HCT116 (cell line): ENCODE measurements at regions not wholly inside any gene's neighbourhood (a gene's known extent, or its start where the extent isn't known, plus 50 kb on each side); places are given as distances from the start of the nearest gene placed in this dataset.

ENCODE experiments used
- ATAC-seq: fragments of 200-7000 bp; cut with Tn5 transposase; 2 replicates; pipeline ENCODE4 v1.9.1; 2020; ENCODE audit warnings: mild to moderate bottlenecking, moderate library complexity
- BruUV-seq: library from RNA; stranded (reverse); fragments of 400-500 nt; replicated peaks from 2 replicates; lab custom pipeline; 2021; lab: Mats Ljungman, UMichigan
- CTCF ChIA-PET: fragments of 300-600 bp; sonication (Branson Sonifier 250); formaldehyde crosslinking; loops from one replicate; lab custom pipeline; 2021; ENCODE audit warnings: antibody characterized with exemption; lab: Charles Lee
- POLR2A ChIA-PET: fragments of 300-600, 350-600 bp; sonication (Branson Sonifier 250); formaldehyde crosslinking; loops from one replicate; lab custom pipeline; 2021; ENCODE audit warnings: antibody characterized with exemption; lab: Charles Lee
- RAD21 ChIA-PET, 2 experiments: fragments of 300-600 bp; sonication (Branson Sonifier 250); formaldehyde crosslinking; loops; one replicate each; lab custom pipeline; 2023; ENCODE audit warnings: low total read pairs in 2 of 2; ENCODE audit not compliant: uncharacterized antibody in 2 of 2, unreplicated experiment in 2 of 2, low non-redundant PET in 1 of 2; lab: Charles Lee
- DNase-seq: peaks from one replicate; pipeline ENCODE4 v3.0.0-alpha.2; 2010; ENCODE audit warnings: low read depth, low spot score
- H2AFZ ChIP-seq: fragments of 200-600 bp; shearing (Covaris generic), sonication (generic); 2 replicates; pipeline ENCODE4 v1.6.1; 2017; ENCODE audit warnings: low read depth, mixed run types, mixed read lengths, antibody characterized with exemption, low read length; ENCODE audit not compliant: poor library complexity, severe bottlenecking
- H3K27ac ChIP-seq: 2 replicates; pipeline ENCODE4 v1.5.1; 2012; ENCODE audit warnings: low read depth, low read length
- H3K27me3 ChIP-seq: fragments of 200-600 bp; sonication (generic); 2 replicates; pipeline ENCODE4 v1.6.1; 2016; ENCODE audit warnings: mixed run types, low read length, mixed read lengths; ENCODE audit not compliant: insufficient read depth
- H3K36me3 ChIP-seq, 2 experiments: fragments of 200-500 bp in 1 of 2; fragments of 200-600 bp in 1 of 2; sonication (Bioruptor generic) in 1 of 2; sonication (generic) in 1 of 2; 2 replicates each; pipeline versions ENCODE4 v1.5.1 to v1.6.1; 2014 to 2016; ENCODE audit warnings: low read length in 2 of 2, inconsistent platforms in 1 of 2, mixed read lengths in 1 of 2, mixed run types in 1 of 2; ENCODE audit not compliant: insufficient read depth in 2 of 2, control insufficient read depth in 1 of 2
- H3K4me1 ChIP-seq, 2 experiments: fragments of 200-600 bp in 1 of 2; sonication (generic) in 1 of 2; 2 replicates each; pipeline versions ENCODE4 v1.5.1 to v1.6.1; 2012 to 2017; ENCODE audit warnings: low read length in 2 of 2, inconsistent platforms in 1 of 2, mild to moderate bottlenecking in 1 of 2, mixed read lengths in 1 of 2, mixed run types in 1 of 2, moderate library complexity in 1 of 2; ENCODE audit not compliant: insufficient read depth in 2 of 2, control insufficient read depth in 1 of 2
- H3K4me2 ChIP-seq: fragments of 200-600 bp; sonication (generic); 2 replicates; pipeline ENCODE4 v1.6.1; 2017; ENCODE audit warnings: mixed run types, low read length, mixed read lengths
- H3K4me3 ChIP-seq, 2 experiments: fragments of 200-600 bp in 1 of 2; sonication (generic) in 1 of 2; replicated peaks in 1 of 2; 2 replicates each; pipeline ENCODE4 v1.5.1; 2011 to 2016; ENCODE audit warnings: low read length in 2 of 2, control low read depth in 1 of 2, low read depth in 1 of 2, mild to moderate bottlenecking in 1 of 2, mixed read lengths in 1 of 2, mixed run types in 1 of 2
- H3K79me2 ChIP-seq: fragments of 200-600 bp; sonication (generic); 2 replicates; pipeline ENCODE4 v1.6.1; 2017; ENCODE audit warnings: mild to moderate bottlenecking, mixed run types, low read length, moderate library complexity, mixed read lengths; ENCODE audit not compliant: insufficient read depth
- H3K9ac ChIP-seq: fragments of 200-600 bp; sonication (generic); 2 replicates; pipeline ENCODE4 v1.6.1; 2016; ENCODE audit warnings: low read length, mixed read lengths
- H3K9me2 ChIP-seq: fragments of 200-600 bp; sonication (generic), shearing (Covaris generic); 2 replicates; pipeline ENCODE4 v1.6.1; 2017; ENCODE audit warnings: mixed run types, mild to moderate bottlenecking, moderate library complexity; ENCODE audit not compliant: insufficient read depth
- H3K9me3 ChIP-seq, 2 experiments: fragments of 200-500 bp in 1 of 2; fragments of 200-600 bp in 1 of 2; sonication (Bioruptor generic) in 1 of 2; sonication (generic) in 1 of 2; 2 replicates each; pipeline ENCODE4 v1.6.1; 2014 to 2017; ENCODE audit warnings: low read length in 2 of 2, mixed read lengths in 2 of 2, inconsistent platforms in 1 of 2, low read depth in 1 of 2, mild to moderate bottlenecking in 1 of 2, mixed run types in 1 of 2, moderate library complexity in 1 of 2; ENCODE audit not compliant: control insufficient read depth in 1 of 2, insufficient read depth in 1 of 2
- H4K20me1 ChIP-seq: fragments of 200-600 bp; sonication (generic), shearing (Covaris generic); 2 replicates; pipeline ENCODE4 v1.6.1; 2017; ENCODE audit warnings: mixed run types, mild to moderate bottlenecking, moderate library complexity; ENCODE audit not compliant: insufficient read depth
- CBX3 ChIP-seq: IDR thresholded peaks from 2 replicates; pipeline ENCODE4 v1.6.1; 2012; ENCODE audit warnings: low read depth
- CEBPB ChIP-seq: IDR thresholded peaks from 2 replicates; pipeline ENCODE4 v1.6.1; 2012; ENCODE audit warnings: low read depth
- ELF1 ChIP-seq: IDR thresholded peaks from 2 replicates; pipeline ENCODE4 v1.6.1; 2012; ENCODE audit warnings: low read depth, borderline replicate concordance
- EZH2phosphoT487 ChIP-seq: fragments of 200-600 bp; IDR thresholded peaks from 2 replicates; pipeline ENCODE4 v1.6.1; 2018; ENCODE audit warnings: antibody characterized with exemption, borderline replicate concordance
- FOSL1 ChIP-seq: IDR thresholded peaks from 2 replicates; pipeline ENCODE4 v1.6.1; 2012; ENCODE audit warnings: low read depth
- POLR2AphosphoS5 ChIP-seq: IDR thresholded peaks from 2 replicates; pipeline ENCODE4 v1.6.1; 2011; ENCODE audit warnings: mild to moderate bottlenecking, low read depth, low read length, moderate library complexity
- RAD21 ChIP-seq: IDR thresholded peaks from 2 replicates; pipeline ENCODE4 v1.6.1; 2012; ENCODE audit warnings: low read depth, mild to moderate bottlenecking
- SIN3A ChIP-seq: IDR thresholded peaks from 2 replicates; pipeline ENCODE4 v1.6.1; 2012; ENCODE audit warnings: low read depth
- SP1 ChIP-seq: IDR thresholded peaks from 2 replicates; pipeline ENCODE4 v1.6.1; 2012; ENCODE audit warnings: low read depth
- SRF ChIP-seq: IDR thresholded peaks from 2 replicates; pipeline ENCODE4 v1.6.1; 2012; ENCODE audit warnings: low read depth
- TCF7L2 ChIP-seq: IDR thresholded peaks from 2 replicates; pipeline ENCODE4 v1.7.0; 2011; ENCODE audit warnings: borderline replicate concordance, inconsistent platforms; ENCODE audit not compliant: insufficient read depth, insufficient read length; ENCODE audit errors: extremely low read depth
- YY1 ChIP-seq: IDR thresholded peaks from 2 replicates; pipeline ENCODE4 v1.6.1; 2011; ENCODE audit warnings: low read length, low read depth, moderate library complexity, mild to moderate bottlenecking; ENCODE audit not compliant: insufficient replicate concordance; ENCODE audit errors: extremely low read depth
- ZFX ChIP-seq: fragments of 450-650 bp; IDR thresholded peaks from 2 replicates; pipeline ENCODE4 v1.6.1; 2017
- ZNF274 ChIP-seq: fragments of 200-500 bp; sonication (Bioruptor generic); IDR thresholded peaks from 2 replicates; pipeline ENCODE4 v1.6.1; 2014; ENCODE audit warnings: mild to moderate bottlenecking, low read depth, low read length, inconsistent platforms
- intact Hi-C: fragments of 100-400 bp; cut with micrococcal nuclease; formaldehyde crosslinking; loops from 2 replicates; pipeline ENCODE4 v1.10.0; 2022
- TF ChIP-seq, protein P1 (sequence below): IDR thresholded peaks from 2 replicates; pipeline ENCODE4 v1.6.1; 2012
- TF ChIP-seq, protein P2 (sequence below): IDR thresholded peaks from 2 replicates; pipeline ENCODE4 v1.6.1; 2012
- TF ChIP-seq, protein P3 (sequence below): IDR thresholded peaks from 2 replicates; pipeline ENCODE4 v1.6.1; 2012; ENCODE audit warnings: low read depth

DNA sequence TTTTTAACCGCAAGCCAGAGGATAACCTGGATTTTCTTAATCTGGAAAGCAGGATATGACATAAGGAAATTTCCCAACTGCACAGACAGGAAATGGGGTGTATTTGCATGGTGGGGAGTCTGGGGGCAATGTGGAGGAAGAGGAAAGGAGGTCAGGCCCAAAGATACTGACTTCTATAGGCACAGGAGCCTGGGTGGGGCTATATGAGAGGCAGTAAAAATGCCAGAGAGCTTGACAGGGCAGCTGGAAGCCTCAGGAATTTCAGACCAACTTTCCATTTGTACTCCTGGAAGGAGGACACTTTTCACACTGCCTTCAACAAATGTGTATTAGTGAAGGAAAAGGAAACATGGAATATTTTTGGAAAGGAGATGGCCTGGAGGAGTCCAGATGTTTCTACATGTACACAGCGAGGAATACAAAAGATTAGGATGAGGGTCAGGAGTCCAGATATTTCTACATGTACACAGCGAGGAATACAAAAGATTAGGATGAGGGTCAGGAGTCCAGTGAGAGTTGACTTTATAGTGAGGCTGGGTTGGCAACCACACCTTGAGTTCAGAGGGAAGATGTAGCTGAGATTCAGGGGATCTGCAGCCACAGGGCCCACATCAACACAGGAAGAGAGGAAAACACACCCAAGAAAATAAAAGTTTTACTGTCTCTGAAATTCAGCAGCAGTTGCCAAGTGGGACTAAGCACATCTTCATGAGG, 111.9 kb upstream of the PTPRG start:
- ChIA-PET RAD21 (no interaction called here), CTCF (no interaction called here), POLR2A (no interaction called here)
- intact Hi-C loops: no loop called here
- Histone ChIP-seq H2AFZ (no peak overlapping the region), H4K20me1 (no peaks in the 10 kb centered on the region), H3K36me3 (no peaks in the 10 kb centered on the region), H3K4me3 (no peak overlapping the region), H3K9me3 (no peaks in the 10 kb centered on the region), H3K9ac (no peak overlapping the region), H3K4me1 (no peaks in the 10 kb centered on the region), H3K4me2 (no peak overlapping the region), H3K79me2 (no peaks in the 10 kb centered on the region), H3K27ac (no peak overlapping the region), H3K9me2 (no peaks in the 10 kb centered on the region), H3K27me3 (no peaks in the 10 kb centered on the region)
- TF ChIP-seq FOSL1: no peak
- no peak for TF ChIP-seq EZH2phosphoT487
- TF ChIP-seq SIN3A: no peak
- TF ChIP-seq, protein P1, sequence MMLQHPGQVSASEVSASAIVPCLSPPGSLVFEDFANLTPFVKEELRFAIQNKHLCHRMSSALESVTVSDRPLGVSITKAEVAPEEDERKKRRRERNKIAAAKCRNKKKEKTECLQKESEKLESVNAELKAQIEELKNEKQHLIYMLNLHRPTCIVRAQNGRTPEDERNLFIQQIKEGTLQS: no peak
- TF ChIP-seq SP1: no peak
- ATAC-seq: no peak
- BruUV-seq: no TSS peak
- no peak for DNase-seq

DNA sequence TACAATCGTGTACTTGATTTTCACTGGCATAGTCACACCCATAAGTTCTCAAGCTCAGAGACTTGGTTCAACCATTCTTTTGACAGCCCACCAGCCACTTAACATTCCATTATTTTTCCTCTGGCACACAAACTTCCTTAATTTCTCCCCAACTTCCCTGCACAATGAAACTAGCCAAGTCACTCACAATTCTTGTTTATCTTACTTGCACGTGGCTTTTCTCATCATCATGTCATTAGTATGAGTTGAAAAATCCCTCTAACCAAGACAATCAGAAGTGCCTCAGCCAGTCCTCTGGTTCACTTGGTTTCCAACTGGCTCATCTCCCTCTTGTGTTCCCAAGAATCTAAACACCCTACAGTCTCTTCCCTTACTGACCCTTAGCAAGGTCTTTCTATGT, 110.5 kb upstream of the PTPRG start:
- Histone ChIP-seq H3K4me1 (no peaks in the 10 kb centered on the region), H3K27ac (no peak overlapping the region), H3K36me3 (no peaks in the 10 kb centered on the region), H2AFZ (no peak overlapping the region), H3K9ac (no peak overlapping the region), H3K9me2 (no peaks in the 10 kb centered on the region), H3K79me2 (no peaks in the 10 kb centered on the region), H3K9me3 (no peaks in the 10 kb centered on the region), H3K4me2 (no peak overlapping the region), H3K27me3 (no peaks in the 10 kb centered on the region), H3K4me3 (no peak overlapping the region), H4K20me1 (no peaks in the 10 kb centered on the region)
- DNase-seq (no peak), ATAC-seq (no peak)
- intact Hi-C loops: no loop called here
- BruUV-seq: no TSS peak
- TF ChIP-seq RAD21 (no peak), POLR2AphosphoS5 (no peak), YY1 (no peak), ZFX (no peak), ZNF274 (no peak), CBX3 (no peak), TCF7L2 (no peak), SRF (no peak), CEBPB (no peak), SP1 (no peak), ELF1 (no peak)
- TF ChIP-seq, protein P2, sequence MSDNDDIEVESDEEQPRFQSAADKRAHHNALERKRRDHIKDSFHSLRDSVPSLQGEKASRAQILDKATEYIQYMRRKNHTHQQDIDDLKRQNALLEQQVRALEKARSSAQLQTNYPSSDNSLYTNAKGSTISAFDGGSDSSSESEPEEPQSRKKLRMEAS: no peak
- TF ChIP-seq, protein P3, sequence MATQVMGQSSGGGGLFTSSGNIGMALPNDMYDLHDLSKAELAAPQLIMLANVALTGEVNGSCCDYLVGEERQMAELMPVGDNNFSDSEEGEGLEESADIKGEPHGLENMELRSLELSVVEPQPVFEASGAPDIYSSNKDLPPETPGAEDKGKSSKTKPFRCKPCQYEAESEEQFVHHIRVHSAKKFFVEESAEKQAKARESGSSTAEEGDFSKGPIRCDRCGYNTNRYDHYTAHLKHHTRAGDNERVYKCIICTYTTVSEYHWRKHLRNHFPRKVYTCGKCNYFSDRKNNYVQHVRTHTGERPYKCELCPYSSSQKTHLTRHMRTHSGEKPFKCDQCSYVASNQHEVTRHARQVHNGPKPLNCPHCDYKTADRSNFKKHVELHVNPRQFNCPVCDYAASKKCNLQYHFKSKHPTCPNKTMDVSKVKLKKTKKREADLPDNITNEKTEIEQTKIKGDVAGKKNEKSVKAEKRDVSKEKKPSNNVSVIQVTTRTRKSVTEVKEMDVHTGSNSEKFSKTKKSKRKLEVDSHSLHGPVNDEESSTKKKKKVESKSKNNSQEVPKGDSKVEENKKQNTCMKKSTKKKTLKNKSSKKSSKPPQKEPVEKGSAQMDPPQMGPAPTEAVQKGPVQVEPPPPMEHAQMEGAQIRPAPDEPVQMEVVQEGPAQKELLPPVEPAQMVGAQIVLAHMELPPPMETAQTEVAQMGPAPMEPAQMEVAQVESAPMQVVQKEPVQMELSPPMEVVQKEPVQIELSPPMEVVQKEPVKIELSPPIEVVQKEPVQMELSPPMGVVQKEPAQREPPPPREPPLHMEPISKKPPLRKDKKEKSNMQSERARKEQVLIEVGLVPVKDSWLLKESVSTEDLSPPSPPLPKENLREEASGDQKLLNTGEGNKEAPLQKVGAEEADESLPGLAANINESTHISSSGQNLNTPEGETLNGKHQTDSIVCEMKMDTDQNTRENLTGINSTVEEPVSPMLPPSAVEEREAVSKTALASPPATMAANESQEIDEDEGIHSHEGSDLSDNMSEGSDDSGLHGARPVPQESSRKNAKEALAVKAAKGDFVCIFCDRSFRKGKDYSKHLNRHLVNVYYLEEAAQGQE: no peak
- RAD21 ChIA-PET: no interaction called here
- CTCF ChIA-PET: no interaction called here
- POLR2A ChIA-PET: no interaction called here
